Islet of Langerhans (tissue), 1 donor: ENCODE measurements at regions not wholly inside any gene's neighbourhood (a gene's known extent, or its start where the extent isn't known, plus 50 kb on each side); places are given as distances from the start of the nearest gene placed in this dataset.

Source experiments
- FAIRE-seq: peaks from one replicate; lab custom pipeline; 2011; peaks lifted over from hg19 to GRCh38; lab: Jason Lieb, UNC

DNA sequence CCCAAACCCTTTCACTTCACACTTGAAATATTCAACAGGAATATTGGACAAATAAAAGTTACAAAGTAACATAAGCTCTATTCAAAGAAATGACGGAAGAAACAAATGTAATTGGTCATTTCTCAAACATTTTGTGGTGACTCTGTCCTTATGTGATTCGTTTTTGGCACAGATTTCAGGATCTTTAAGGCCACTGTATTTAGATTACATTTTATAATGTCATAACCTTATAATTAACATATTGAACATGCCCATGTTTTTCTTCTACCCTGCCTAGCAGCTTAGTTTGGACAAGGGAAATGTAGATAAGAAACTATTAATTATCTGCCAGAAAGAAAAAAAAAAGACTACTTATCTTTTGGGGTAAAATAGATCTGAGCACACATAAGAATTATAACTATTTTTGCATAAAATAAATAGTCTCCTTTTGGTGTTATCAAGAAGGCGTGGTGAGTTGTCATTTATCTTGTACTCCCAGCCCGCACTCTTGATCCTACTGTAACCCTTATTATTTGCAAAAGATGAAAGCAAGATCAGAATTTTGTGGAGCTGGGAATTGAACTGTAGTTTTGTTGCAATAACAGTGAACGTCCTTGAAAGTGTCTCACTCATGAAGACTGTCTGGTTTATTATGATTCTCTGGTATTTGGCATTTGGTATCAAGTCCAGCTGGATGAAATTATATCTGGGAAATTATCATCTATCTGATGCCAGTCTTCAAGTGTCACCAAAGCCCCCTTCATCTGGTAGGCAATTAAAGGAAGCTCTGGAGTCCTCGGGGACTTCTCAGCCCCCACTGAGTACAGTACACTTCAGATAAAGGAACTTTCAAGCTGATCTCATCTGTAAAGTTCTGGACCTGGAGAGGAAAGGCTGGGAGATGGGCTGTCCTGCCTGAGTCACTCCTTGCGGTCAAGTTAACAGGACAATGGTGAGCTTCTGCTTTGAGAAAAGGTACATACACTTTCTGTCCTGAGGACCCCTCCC lies 175.7 kb upstream of the INHBA start:
- FAIRE-seq, result no peak

DNA sequence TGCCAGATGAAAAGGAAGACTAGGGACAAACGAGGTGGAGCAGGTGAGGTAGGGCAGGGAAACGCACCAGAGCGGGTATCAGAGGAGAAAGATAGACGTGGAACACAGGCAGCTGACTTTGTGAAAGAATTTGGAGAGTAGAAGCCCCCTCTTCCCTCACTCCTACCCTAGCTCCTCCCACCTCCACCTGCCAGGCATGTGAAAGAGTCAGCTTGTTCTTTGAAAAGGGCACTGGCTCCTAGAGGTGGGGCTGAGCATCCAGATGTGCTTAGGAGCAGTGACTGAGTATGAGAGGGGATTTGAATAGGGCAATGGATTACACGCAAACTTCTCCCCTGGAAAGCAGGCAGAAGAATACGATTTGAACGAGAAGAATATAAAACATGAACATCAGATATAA lies 174.2 kb upstream of the INHBA start:
- FAIRE-seq, result no peak

DNA sequence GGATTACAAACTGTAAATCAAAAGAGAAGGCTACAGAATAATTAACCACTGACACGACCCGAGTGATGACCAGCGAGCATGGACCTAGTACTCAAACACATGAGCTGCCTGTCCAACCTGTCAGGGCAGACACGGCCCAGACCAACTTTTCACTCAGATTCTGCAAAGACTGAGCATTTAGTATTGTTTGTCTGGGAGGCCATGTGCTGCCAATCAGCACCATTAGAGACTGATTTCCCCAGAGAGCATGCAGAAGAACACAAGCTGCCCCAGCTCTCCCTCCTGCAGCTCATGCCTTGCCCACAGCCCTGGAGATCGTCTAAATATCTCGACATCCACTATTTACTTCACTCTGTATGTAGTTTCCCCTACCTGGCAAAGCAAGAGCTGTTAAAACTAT lies 172.6 kb upstream of the INHBA start:
- no peak for FAIRE-seq

DNA sequence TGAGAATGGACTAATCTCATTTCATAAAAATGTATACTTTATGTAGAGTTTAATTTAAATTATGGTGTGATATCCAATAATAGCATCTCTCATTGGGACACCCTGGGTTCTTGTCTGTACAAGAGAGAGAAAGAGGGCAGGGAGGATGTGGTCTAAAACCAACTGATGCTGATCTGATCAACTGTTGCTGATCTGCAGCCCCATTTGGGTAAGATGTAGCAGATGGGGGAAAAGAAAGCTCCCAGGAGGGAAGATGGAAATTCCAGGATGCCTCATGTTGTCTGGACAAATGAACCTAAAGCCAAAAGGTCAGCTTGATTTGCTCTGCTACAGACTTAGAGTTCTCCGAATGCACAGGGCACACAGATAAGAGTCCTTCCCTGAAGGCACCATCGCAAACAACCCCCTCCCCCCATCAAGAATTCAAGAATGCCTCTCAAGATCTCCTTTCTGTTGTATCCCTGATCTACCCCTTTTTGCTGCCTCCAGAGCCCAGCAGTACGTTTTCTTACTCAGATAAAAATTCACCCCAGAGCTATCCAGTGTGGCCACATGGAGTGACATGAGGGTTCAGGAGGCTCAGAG lies 171.4 kb upstream of the INHBA start:
- no peak for FAIRE-seq

DNA sequence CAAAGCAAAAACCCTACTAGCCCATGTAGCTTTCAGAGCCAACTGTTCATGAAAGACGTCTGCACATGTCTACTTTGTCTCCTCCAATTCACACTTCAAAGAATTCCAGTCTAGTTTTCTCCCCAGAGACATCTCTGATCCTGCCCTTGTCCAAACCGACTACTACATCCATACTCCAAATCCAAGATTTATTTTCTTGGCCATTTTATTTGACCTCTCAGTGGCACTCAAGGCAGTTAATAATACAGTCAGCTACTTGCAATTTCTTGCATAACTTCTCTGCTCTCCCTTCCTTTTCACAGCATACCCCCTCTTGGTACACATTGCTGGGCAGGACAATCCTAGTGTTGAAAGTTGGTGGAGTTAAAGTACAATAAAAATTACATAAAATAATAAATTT lies 170.9 kb upstream of the INHBA start:
- FAIRE-seq, result no peak

DNA sequence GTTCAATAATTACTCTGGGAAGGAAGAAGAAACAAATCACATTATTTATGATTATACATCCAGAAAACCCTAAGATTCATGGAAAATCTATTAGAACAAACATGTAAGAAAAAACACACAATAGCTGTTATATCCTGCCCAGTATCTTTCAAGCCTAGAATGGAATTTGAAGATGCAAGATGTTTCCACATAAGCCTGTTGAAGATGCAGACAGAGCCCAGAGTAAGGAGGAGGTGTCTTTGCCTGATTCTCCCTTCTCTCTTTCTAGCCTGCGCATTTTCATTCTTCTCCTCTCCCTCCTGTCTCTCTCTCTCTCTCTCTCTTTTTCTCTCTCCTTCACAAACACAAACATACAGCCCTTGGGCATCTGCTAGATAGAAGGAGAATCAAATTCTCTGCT lies 170.1 kb upstream of the INHBA start:
- no peak for FAIRE-seq

DNA sequence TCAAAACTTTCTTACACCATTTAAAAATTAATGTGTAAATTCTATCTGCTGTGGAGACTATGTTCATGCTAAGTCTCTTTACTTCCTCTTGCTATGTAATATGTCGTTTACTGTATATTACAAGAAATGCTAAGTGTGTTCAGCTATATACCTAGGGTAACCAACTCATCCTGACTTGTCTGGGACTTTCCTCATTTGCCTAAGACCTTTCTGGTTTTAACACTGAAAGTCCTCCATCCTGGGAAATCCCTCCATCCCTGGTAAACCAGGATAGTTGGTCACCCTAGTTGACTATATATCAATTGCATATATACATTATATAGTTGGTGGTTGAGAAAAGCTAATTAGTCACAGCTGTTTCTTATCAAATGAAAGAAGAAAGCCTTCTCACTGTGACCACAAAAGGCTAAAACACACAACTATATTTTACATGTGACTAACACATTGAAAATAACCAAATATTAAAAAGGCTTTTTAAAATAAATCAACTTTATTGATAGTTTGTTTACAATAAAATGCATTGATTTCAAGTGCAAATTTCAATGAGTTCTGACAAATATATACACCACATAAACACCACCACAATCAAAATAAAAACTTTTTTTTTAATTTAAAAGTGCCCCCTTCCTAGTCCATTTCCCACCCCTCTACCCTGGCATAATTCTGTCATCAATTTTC lies 167.7 kb upstream of the INHBA start:
- FAIRE-seq, result no peak

DNA sequence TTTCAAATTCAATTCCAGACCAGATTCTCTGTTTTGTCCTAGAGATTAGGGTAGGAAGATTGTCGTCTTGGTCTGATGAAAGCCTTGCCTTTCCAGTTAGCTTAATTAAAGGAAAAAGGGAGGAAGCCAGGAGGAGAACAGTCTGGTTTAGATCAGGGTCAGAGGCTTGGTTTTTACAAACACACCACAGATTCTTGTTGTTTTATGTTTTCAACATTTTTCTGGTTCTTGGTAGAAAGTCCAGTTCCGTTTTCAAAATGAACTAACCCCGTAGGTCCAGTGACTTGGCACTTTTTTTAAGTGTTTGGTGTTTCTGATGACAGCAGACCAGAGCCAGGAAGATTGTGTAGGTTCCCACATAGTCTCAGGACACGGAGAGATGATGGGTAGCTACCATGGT lies 167.1 kb upstream of the INHBA start:
- FAIRE-seq, result no peak

DNA sequence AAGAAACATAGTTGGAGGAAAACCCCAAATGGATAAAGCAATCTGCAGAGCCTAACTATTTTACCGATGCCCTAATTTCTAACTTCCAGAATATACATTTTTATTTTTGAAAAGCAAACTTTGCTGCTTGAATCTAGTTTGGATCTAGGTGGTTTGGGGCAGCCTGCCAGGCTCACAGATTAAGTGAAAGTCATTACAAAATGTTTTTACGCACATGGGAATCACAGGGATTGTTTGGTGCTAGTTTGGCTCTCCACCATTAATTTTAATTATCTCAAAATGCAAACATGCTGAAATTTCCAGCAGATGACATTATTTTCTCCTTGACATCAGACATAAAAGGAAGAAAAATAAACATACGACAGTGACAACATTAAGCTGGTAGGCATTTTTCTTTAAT lies 166.7 kb upstream of the INHBA start:
- no peak for FAIRE-seq

DNA sequence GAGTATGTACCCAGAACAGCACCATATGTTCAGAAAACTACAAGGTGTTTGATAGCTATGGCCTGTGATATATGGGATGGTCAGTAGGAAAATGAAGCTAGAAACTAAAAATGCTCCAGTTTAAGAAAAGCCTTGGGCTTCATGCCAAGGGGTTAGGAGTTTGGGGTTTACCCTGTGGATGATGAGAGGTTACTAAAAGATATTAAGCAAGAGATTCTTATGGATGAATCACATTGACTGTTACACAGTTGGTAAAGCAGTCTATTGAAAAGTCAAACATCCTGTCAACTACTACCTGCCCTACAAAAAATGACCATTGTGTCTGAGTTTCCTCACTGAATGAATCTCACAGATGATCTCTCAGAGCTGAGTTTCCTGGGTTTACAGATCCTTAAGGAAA lies 166.2 kb upstream of the INHBA start:
- FAIRE-seq, result no peak

DNA sequence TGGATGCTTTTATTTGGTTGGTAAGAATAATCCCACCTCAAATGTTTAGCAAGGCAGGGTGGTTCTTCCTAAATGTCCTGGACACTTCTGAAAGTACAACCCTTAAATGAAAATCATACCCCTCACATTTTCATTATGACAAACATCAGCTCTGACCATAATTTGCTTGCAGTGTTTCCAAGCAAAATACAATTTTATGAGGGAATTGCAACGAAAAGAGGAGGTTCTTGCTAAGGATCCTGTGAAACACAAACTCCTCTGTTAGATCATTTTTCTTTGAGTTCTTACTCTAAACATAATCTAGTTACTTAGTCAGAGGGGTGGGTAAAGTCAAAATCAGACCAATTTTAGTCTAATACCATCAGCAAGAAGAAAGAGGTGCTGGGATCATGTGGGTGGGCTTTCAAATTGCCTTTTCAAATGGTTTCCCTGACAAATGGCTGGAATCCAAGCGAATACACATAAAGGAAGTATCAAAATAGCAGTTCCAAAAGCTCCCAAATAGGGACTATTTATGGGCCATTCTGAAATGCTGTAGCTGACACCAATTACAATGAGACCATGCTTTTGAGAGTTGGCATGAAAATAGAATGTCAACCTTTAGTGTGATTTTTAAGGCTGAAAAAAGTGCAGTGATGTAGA lies 164.9 kb upstream of the INHBA start:
- FAIRE-seq, result no peak

DNA sequence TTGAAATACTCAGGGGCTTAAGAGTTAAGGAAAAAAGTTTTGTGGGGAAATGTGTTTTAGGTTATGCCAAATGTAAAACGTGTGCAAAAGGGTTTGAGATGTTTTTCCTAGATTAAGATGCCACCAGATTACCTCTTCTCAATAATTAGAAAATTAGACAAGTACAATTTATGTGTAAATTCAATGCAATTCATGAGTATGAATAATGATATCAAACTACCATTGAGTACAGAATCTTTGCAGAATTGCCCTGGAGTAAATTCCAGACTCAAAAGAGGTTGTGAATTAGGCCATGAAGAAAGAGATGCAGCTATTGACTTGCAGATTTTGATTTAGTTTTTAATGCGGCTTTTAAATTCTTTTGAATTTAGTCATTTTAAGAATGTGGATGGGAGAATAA lies 159.4 kb upstream of the INHBA start:
- FAIRE-seq, result no peak

DNA sequence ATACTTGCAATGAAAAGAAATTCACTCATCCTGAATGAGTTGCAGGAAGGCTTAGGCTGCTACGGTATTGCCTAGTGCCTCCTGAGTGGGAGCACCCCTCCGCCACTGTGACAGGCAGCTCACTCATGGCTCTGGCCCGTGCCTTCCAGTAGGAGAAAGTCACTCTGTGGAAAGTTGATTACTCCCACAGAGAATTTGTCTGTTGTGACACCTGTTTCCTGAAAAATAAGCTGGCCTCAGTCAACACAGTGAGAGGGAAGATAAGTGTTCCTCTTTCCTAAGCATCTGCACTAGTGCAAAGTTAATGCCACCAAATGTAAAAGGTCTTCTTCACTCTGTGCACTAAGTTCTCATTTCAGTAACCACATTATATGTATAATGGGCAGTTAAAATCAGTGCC lies 158.8 kb upstream of the INHBA start:
- FAIRE-seq, result no peak

DNA sequence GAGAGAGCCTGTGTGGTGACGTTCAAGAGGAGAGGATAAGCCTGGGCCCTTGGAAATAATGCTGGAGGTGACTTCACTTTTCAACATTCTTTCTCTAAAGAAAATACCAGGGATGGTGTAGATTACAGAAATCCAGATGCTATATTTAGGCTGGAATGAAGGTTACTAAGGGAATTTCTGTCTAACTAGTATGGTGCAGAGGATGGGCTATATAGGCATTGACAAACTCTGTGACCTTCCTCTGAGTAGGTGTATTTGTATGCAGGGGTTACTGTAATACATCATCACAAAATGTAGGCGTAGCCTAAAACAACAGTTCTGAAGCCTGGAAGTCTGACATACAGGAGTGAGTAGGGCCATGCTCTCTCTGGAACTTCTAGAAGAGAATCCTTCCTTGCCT lies 155.3 kb upstream of the INHBA start:
- FAIRE-seq, result no peak

DNA sequence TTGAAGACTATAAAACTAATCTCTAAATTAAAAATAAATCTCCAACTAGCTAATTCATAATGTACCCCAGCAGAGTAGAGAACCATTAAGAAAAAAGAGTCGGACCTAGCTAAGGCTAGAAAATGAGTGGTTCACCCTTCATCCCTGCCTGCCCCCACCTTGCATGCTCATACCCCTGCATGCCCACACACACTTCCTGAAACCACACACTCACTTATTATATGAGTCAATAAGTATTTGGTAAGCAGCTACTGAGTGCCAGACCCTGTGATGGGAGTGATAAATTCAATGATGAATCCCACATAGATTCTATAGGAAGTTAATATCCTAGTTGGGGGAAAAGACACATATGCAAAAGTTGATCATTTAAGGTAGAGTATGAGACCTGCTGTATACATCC lies 152.9 kb upstream of the INHBA start:
- no peak for FAIRE-seq

DNA sequence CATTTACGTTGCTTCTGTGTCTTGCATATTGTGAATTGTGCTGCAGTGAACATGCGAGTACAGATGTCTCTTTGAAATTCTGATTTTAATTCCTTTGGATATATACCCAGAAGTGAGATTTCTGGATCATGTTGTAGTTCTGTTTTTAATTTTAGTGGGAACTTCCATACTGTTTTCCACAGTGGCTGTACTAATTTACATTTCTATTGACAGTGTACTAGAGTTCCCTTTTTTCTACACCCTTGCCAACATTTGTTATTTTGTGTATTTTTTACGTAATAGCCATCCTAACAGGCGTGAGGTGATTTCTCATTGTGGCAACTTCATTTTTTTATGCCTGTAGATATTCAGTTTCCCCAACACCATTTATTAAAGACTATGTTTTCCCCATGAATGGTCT lies 144.7 kb upstream of the INHBA start:
- FAIRE-seq, result no peak

DNA sequence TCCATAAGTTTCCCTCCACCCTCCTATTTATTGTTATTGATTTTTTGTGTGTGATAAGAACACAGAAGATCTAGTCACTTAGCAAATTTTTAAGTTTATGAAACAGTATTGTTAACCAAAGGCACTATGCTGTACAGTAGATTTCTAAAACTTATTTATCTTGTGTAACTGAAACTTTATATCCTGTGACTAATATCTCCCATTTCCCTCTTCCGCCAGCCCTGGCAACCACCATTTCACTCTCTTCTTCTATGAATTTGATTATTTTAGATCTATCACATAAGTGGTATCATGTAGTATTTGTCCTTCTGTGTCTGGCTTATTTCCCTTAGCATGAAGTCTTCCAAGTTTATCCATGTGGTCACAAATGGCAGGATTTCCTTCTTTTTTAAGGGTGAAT lies 144.3 kb upstream of the INHBA start:
- no peak for FAIRE-seq

DNA sequence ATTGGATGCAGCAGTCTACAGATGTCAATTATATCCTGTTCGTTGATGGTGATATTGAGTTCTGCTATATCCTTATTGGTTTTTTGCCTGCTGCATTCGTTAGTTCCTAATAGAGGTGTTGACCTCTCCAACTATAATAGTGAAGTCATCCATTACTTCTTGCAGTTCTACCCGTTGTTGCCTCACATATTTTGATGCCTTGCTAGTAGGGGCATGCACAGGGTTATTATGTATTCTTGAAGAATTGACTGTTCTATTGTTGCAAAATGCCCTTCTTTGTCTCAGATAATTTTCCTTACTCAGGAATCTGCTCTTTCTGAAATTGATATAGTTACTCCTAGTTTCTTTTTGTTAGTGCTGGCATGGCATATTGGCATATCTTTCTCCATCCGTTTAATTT lies 140.1 kb upstream of the INHBA start:
- FAIRE-seq, result no peak

DNA sequence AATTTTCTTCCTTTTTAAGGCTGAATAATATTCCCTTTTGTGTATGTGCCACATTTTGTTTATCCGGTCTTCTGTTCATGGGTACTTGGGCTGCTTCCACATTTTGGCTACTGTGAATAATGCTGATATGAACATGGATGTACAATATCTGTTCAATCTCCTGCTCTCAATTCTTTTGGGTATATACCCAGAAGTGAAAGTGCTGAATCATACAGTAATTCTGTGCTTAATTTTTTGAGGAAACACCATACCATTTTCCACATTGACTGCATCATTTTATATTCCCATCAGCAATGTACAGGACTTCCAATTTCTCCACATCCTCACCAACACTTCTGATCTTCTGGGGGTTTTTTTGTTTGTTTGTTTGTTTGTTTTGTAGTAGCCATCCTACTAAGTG lies 135.0 kb upstream of the INHBA start:
- FAIRE-seq, result no peak

DNA sequence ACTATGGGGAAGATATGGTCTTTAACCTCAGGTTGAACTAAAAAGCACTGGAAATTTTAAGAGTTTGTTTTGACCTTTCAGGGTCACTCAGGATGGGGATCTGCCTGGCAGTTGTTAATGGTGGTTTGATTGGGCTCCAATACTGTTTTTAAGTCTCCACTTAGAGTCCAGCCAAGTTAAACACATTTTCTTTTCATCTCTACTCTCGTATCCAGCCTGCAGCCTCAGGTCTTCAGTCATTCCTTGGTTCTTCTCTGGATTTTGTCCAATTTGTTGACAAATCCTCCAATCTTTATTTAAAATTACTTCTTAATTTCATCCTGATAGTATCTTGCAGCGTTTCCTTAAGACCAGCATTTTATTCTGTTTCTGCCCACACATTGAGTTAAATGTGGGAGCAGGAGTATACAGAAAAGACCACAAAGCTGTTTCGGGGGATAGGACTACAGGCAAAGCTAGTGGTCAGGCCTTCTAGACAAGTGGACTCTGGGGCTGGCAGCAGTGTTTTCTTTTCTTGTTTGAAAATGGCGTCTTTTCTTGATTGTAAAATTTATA lies 133.2 kb upstream of the INHBA start:
- no peak for FAIRE-seq

DNA sequence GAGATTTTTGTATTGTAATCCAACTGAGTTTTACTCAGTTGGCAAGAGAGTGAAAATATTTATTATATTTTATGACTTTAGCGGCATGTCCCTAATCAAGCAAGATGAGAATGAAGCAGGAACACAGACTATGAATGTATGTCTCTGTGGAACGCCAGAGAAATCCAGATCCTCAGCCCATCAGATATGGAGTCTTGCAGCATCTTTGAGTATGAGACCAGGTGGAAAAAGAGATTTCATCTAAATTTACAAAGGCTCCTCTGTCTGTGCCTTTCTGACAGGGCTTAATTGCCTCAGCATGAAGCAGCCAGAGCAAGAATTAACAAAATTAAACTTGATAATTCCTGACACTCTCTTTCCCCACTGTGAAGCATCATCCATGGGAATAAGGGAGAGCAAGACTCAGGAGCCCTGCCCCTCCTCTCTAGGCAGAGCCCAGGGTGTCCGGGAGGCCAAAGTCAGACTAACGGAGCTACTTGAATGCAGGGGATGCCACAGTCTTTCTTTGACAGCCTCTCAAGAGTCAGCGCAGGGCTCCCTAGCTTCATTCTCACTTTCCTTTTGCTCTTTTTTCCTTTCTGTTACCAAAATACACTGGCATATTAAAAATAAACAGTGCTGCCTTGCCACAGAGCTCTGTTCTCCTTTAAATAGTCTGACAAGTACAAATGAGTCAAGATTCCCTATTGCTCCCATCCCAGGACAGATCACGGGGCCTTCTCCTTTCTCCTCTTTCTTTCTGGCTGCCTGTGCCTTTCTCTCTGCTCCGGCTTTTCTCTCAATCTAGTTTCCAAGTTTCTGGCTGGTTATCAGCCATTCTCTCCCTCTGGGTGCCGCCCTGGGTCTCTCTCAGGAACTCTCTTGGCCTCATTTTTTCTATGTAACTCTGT lies 132.2 kb upstream of the INHBA start:
- no peak for FAIRE-seq

DNA sequence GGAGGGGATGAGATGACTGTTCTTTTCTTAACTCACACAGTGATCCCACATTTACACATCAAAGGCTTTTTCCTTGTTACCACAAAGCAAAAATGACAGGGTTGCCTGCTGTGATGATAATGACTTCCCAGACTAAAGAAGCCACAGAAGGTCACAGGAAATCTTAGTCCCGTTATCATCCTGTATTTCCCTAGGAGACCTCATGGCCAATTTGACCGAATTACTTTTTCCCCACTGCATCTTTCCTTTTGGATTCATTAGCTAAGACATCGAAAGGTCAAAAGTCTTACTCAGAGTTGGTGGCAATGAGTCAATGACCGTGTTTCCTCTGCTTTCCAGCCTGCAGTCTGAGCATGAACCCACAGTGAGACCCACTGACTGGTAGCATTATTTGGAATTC lies 130.1 kb upstream of the INHBA start:
- FAIRE-seq, result no peak
